ENCODE measurements at regions not wholly inside any gene's neighbourhood (a gene's known extent, or its start where the extent isn't known, plus 50 kb on each side); places are given as distances from the start of the nearest gene placed in this dataset.

- ATAC-seq (ENCODE audit: insufficient read depth, low FRiP score): no peak
- 95 to 96% methylated on average over 3 of the region's 3 CpGs for WGBS, 2 donors
- DNase-seq: no peak
These were observed 156.3 kb downstream of the FAT3 start for GRCh38 chr11:92380882-92381281.

DNA sequence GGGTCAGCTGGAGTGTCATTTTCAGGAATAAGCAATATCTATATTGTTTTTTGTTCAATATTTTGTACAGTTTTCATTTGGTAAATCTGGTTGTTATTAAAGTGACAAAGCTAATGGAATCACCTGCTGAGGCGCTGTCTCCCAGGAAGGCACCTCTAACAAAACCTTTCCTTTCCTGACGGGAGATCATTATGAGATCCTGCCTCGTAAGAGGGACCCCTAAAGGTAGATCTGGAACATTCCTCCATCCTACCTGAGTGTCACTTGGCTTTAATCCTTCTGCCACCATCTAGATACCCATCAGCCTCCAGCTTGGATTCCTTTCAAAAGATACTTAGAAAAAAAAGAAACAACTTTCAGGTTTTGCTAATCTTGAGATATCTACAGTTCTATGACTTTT is 157.7 kb downstream of the FAT3 start:
- H3K27ac ChIP-seq (ENCODE audit: low read depth in 1 of 2, low read length in 1 of 2): no peak overlapping the region
- H3K4me3 ChIP-seq: no peak overlapping the region
- no peak for TF ChIP-seq CTCF (IDR thresholded peaks at IDR 0.05; ENCODE audit: control extremely low read depth, extremely low read depth)
- no peak overlapping the region for H3K9ac ChIP-seq (ENCODE audit: insufficient read depth in 1 of 2, low read length in 2 of 2)
- 89 to 90% methylated on average over 3 of the region's 3 CpGs for WGBS, 2 donors
- no peak for DNase-seq
- no peak for ATAC-seq (ENCODE audit: insufficient read depth, low FRiP score)
- H3K4me1 ChIP-seq (ENCODE audit: control insufficient read depth in 5 of 5, insufficient read depth in 5 of 5, low read length in 5 of 5): peaks cover 0 to 13% (median 0%) of the 10 kb centered on the region in 5 donors
- H3K27me3 ChIP-seq (ENCODE audit: control insufficient read depth in 3 of 3, insufficient read depth in 3 of 3, low read length in 2 of 3): no peaks in the 10 kb centered on the region
- no peaks in the 10 kb centered on the region for H3K9me3 ChIP-seq (ENCODE audit: control insufficient read depth in 4 of 4, insufficient read depth in 3 of 4, low read length in 3 of 4)
- no peaks in the 10 kb centered on the region for H3K36me3 ChIP-seq (ENCODE audit: control insufficient read depth in 4 of 4, insufficient read depth in 4 of 4, low read length in 4 of 4)

More at GRCh38 chr11:92380882-92381281, 156.3 kb downstream of the FAT3 start:
- Histone ChIP-seq H3K27me3 (ENCODE audit: control insufficient read depth in 3 of 3, insufficient read depth in 3 of 3, low read length in 2 of 3) (no peaks in the 10 kb centered on the region), H3K4me1 (ENCODE audit: control insufficient read depth in 5 of 5, insufficient read depth in 5 of 5, low read length in 5 of 5) (peaks cover 0 to 19% (median 0%) of the 10 kb centered on the region in 5 donors), H3K27ac (ENCODE audit: low read depth in 1 of 2, low read length in 1 of 2) (no peak overlapping the region), H3K9me3 (ENCODE audit: control insufficient read depth in 4 of 4, insufficient read depth in 3 of 4, low read length in 3 of 4) (no peaks in the 10 kb centered on the region), H3K36me3 (ENCODE audit: control insufficient read depth in 4 of 4, insufficient read depth in 4 of 4, low read length in 4 of 4) (no peaks in the 10 kb centered on the region), H3K9ac (ENCODE audit: insufficient read depth in 1 of 2, low read length in 2 of 2) (no peak overlapping the region), H3K4me3 (no peak overlapping the region)
- no peak for TF ChIP-seq CTCF (IDR thresholded peaks at IDR 0.05; ENCODE audit: control extremely low read depth, extremely low read depth)

GRCh38 chr11:92383430-92383829 is 158.8 kb downstream of the FAT3 start:
- H3K4me3 ChIP-seq: no peak overlapping the region
- H3K36me3 ChIP-seq (ENCODE audit: control insufficient read depth in 4 of 4, insufficient read depth in 4 of 4, low read length in 4 of 4): no peaks in the 10 kb centered on the region
- ATAC-seq (ENCODE audit: insufficient read depth, low FRiP score) (no peak), DNase-seq (no peak)
- no peaks in the 10 kb centered on the region for H3K9me3 ChIP-seq (ENCODE audit: control insufficient read depth in 4 of 4, insufficient read depth in 3 of 4, low read length in 3 of 4)
- no peaks in the 10 kb centered on the region for H3K27me3 ChIP-seq (ENCODE audit: control insufficient read depth in 3 of 3, insufficient read depth in 3 of 3, low read length in 2 of 3)
- 37 to 43% methylated on average over 1 of the region's 1 CpG for WGBS, 2 donors
- no peak overlapping the region for H3K9ac ChIP-seq (ENCODE audit: insufficient read depth in 1 of 2, low read length in 2 of 2)
- H3K27ac ChIP-seq (ENCODE audit: low read depth in 1 of 2, low read length in 1 of 2): no peak overlapping the region
- TF ChIP-seq CTCF (IDR thresholded peaks at IDR 0.05; ENCODE audit: control extremely low read depth, extremely low read depth): no peak
- peaks cover 0 to 19% (median 0%) of the 10 kb centered on the region in 5 donors for H3K4me1 ChIP-seq (ENCODE audit: control insufficient read depth in 5 of 5, insufficient read depth in 5 of 5, low read length in 5 of 5)

GRCh38 chr11:92384358-92384757 is 159.7 kb downstream of the FAT3 start:
- 54 to 63% methylated on average over 2 of the region's 2 CpGs for WGBS, 2 donors
- no peak overlapping the region for H3K9ac ChIP-seq (ENCODE audit: insufficient read depth in 1 of 2, low read length in 2 of 2)
- ATAC-seq (ENCODE audit: insufficient read depth, low FRiP score) (no peak), DNase-seq (no peak)
- no peaks in the 10 kb centered on the region for H3K27me3 ChIP-seq (ENCODE audit: control insufficient read depth in 3 of 3, insufficient read depth in 3 of 3, low read length in 2 of 3)
- TF ChIP-seq CTCF (IDR thresholded peaks at IDR 0.05; ENCODE audit: control extremely low read depth, extremely low read depth): no peak
- no peak overlapping the region for H3K27ac ChIP-seq (ENCODE audit: low read depth in 1 of 2, low read length in 1 of 2)
- H3K36me3 ChIP-seq (ENCODE audit: control insufficient read depth in 4 of 4, insufficient read depth in 4 of 4, low read length in 4 of 4): no peaks in the 10 kb centered on the region
- peaks cover 0 to 19% (median 0%) of the 10 kb centered on the region in 5 donors for H3K4me1 ChIP-seq (ENCODE audit: control insufficient read depth in 5 of 5, insufficient read depth in 5 of 5, low read length in 5 of 5)
- H3K9me3 ChIP-seq (ENCODE audit: control insufficient read depth in 4 of 4, insufficient read depth in 3 of 4, low read length in 3 of 4): no peaks in the 10 kb centered on the region
- no peak overlapping the region for H3K4me3 ChIP-seq

Data from lung (tissue), 11 donors.